Hepatocyte (in vitro differentiated cells): ENCODE measurements at regions not wholly inside any gene's neighbourhood (a gene's known extent, or its start where the extent isn't known, plus 50 kb on each side); places are given as distances from the start of the nearest gene placed in this dataset.

Experiments used
- DNase-seq: peaks from one replicate; pipeline ENCODE4 v3.0.0-alpha.2; 2016; ENCODE audit warnings: low spot score
- H2AFZ ChIP-seq: fragments of 200-600 bp; sonication (generic); 2 replicates; pipeline ENCODE4 v1.6.0; 2016; ENCODE audit warnings: antibody characterized with exemption, mild to moderate bottlenecking
- H3K27ac ChIP-seq: fragments of 200-600 bp; sonication (generic); 2 replicates; pipeline ENCODE4 v1.5.1; 2016; ENCODE audit warnings: mild to moderate bottlenecking
- H3K27me3 ChIP-seq: fragments of 200-600 bp; sonication (generic); 2 replicates; pipeline ENCODE4 v1.6.1; 2016
- H3K36me3 ChIP-seq: fragments of 200-600 bp; sonication (generic); replicated peaks from 2 replicates; pipeline ENCODE4 v1.5.1; 2016; ENCODE audit warnings: low read depth; ENCODE audit not compliant: insufficient read depth
- H3K4me1 ChIP-seq: fragments of 200-600 bp; sonication (generic); 2 replicates; pipeline ENCODE4 v1.5.1; 2016; ENCODE audit warnings: mild to moderate bottlenecking, moderate library complexity; ENCODE audit not compliant: insufficient read depth
- H3K4me2 ChIP-seq: fragments of 200-600 bp; sonication (generic); 2 replicates; pipeline ENCODE4 v1.6.0; 2016
- H3K4me3 ChIP-seq: fragments of 200-600 bp; sonication (generic); 2 replicates; pipeline ENCODE4 v1.5.1; 2016; ENCODE audit warnings: mild to moderate bottlenecking
- H3K79me2 ChIP-seq: fragments of 200-600 bp; sonication (generic); 2 replicates; pipeline ENCODE4 v1.6.0; 2017; ENCODE audit warnings: mild to moderate bottlenecking
- H3K9me2 ChIP-seq: fragments of 200-600 bp; sonication (generic); replicated peaks from 2 replicates; pipeline ENCODE4 v1.6.0; 2017; ENCODE audit warnings: mild to moderate bottlenecking; ENCODE audit not compliant: insufficient read depth
- H3K9me3 ChIP-seq: fragments of 200-600 bp; sonication (generic); 2 replicates; pipeline ENCODE4 v1.5.1; 2016; ENCODE audit warnings: low read depth, mild to moderate bottlenecking
- H4K20me1 ChIP-seq: fragments of 200-600 bp; sonication (generic); 2 replicates; pipeline ENCODE4 v1.6.0; 2016; ENCODE audit warnings: mild to moderate bottlenecking; ENCODE audit not compliant: insufficient read depth, poor library complexity, severe bottlenecking
- CTCF ChIP-seq: fragments of 200-600 bp; sonication (generic); IDR thresholded peaks from 2 replicates; pipeline ENCODE4 v1.5.1; 2016; ENCODE audit warnings: antibody characterized with exemption, mild to moderate bottlenecking; ENCODE audit not compliant: poor library complexity
- EZH2 ChIP-seq: fragments of 200-600 bp; sonication (generic); IDR thresholded peaks from 2 replicates; pipeline ENCODE4 v1.6.1; 2016; ENCODE audit warnings: antibody characterized with exemption, mild to moderate bottlenecking, borderline replicate concordance
- EZH2phosphoT487 ChIP-seq: fragments of 200-600 bp; sonication (generic); IDR thresholded peaks from one replicate; pipeline ENCODE4 v1.6.1; 2018; ENCODE audit warnings: antibody characterized with exemption, mild to moderate bottlenecking, low read depth, moderate library complexity; ENCODE audit not compliant: unreplicated experiment, severe bottlenecking
- WGBS: methylation state at CpG from one replicate; pipeline ENCODE4 v1.1.6; 2016; ENCODE audit warnings: low lambda C conversion rate; ENCODE audit errors: missing lambda C conversion rate; 5-methylcytosine and 5-hydroxymethylcytosine counted together

- H3K9me3 ChIP-seq = no peaks in the 10 kb centered on the region
- H3K27me3 ChIP-seq = no peaks in the 10 kb centered on the region
- no peaks in the 10 kb centered on the region for H3K79me2 ChIP-seq
- H3K9me2 ChIP-seq = no peaks in the 10 kb centered on the region
- no peaks in the 10 kb centered on the region for H4K20me1 ChIP-seq
- TF ChIP-seq EZH2phosphoT487 (no peak), EZH2 (no peak), CTCF (no peak)
- 94% methylated on average over 8 of the region's 8 CpGs for WGBS
- H2AFZ ChIP-seq = no peak overlapping the region
- H3K27ac ChIP-seq = no peak overlapping the region
- no peaks in the 10 kb centered on the region for H3K36me3 ChIP-seq
- no peak overlapping the region for H3K4me2 ChIP-seq
- no peaks in the 10 kb centered on the region for H3K4me1 ChIP-seq
- no peak for DNase-seq
- no peak overlapping the region for H3K4me3 ChIP-seq
Observed at GRCh38 chr10:28094121-28094520, 95.2 kb upstream of the ODAD2 start.

GRCh38 chr10:28091913-28092312, 93.0 kb upstream of the ODAD2 start:
- no peaks in the 10 kb centered on the region for H3K79me2 ChIP-seq
- H4K20me1 ChIP-seq = no peaks in the 10 kb centered on the region
- 96% methylated on average over 2 of the region's 2 CpGs for WGBS

GRCh38 chr10:28090506-28090905, 91.6 kb upstream of the ODAD2 start:
- Histone ChIP-seq H3K4me3 (no peak overlapping the region), H3K9me3 (no peaks in the 10 kb centered on the region), H3K27me3 (no peaks in the 10 kb centered on the region), H3K79me2 (no peaks in the 10 kb centered on the region), H2AFZ (no peak overlapping the region), H3K4me1 (no peaks in the 10 kb centered on the region), H3K9me2 (no peaks in the 10 kb centered on the region), H3K27ac (no peak overlapping the region), H3K4me2 (no peak overlapping the region), H3K36me3 (no peaks in the 10 kb centered on the region), H4K20me1 (no peaks in the 10 kb centered on the region)
- 93% methylated on average over 4 of the region's 4 CpGs for WGBS
- DNase-seq = no peak
- no peak for TF ChIP-seq CTCF
- TF ChIP-seq EZH2 = no peak
- TF ChIP-seq EZH2phosphoT487 = no peak

More at GRCh38 chr10:28091913-28092312, 93.0 kb upstream of the ODAD2 start:
- H3K27me3 ChIP-seq = no peaks in the 10 kb centered on the region
- H3K9me3 ChIP-seq = no peaks in the 10 kb centered on the region
- no peak overlapping the region for H2AFZ ChIP-seq
- no peaks in the 10 kb centered on the region for H3K9me2 ChIP-seq
- no peaks in the 10 kb centered on the region for H3K36me3 ChIP-seq
- H3K4me3 ChIP-seq = no peak overlapping the region
- DNase-seq = no peak
- no peak for TF ChIP-seq CTCF
- TF ChIP-seq EZH2 = no peak
- TF ChIP-seq EZH2phosphoT487 = no peak
- H3K4me2 ChIP-seq = no peak overlapping the region
- no peak overlapping the region for H3K27ac ChIP-seq
- no peaks in the 10 kb centered on the region for H3K4me1 ChIP-seq

- 94% methylated on average over 10 of the region's 10 CpGs for WGBS
- TF ChIP-seq CTCF (no peak), EZH2phosphoT487 (no peak), EZH2 (no peak)
- H3K4me3 ChIP-seq = no peak overlapping the region
- no peaks in the 10 kb centered on the region for H3K36me3 ChIP-seq
- no peak overlapping the region for H3K27ac ChIP-seq
- H3K4me2 ChIP-seq = no peak overlapping the region
- H3K9me2 ChIP-seq = no peaks in the 10 kb centered on the region
- H3K27me3 ChIP-seq = no peaks in the 10 kb centered on the region
- H3K9me3 ChIP-seq = no peaks in the 10 kb centered on the region
- no peaks in the 10 kb centered on the region for H3K79me2 ChIP-seq
- DNase-seq = no peak
- no peak overlapping the region for H2AFZ ChIP-seq
- H3K4me1 ChIP-seq = no peaks in the 10 kb centered on the region
- no peaks in the 10 kb centered on the region for H4K20me1 ChIP-seq
Observed at GRCh38 chr10:28089467-28089866, 90.6 kb upstream of the ODAD2 start.
